OCI-LY7 (cell line): ENCODE measurements at regions not wholly inside any gene's neighbourhood (a gene's known extent, or its start where the extent isn't known, plus 50 kb on each side); places are given as distances from the start of the nearest gene placed in this dataset.
"Not testable (repeated sequence)": the region's sequence is repeated elsewhere in the genome, so short reads cannot be mapped to it uniquely, and the experiment has no call there.

Experiments used
- BruUV-seq: library from RNA; stranded (reverse); fragments of 400-500 nt; replicated peaks from 2 replicates; lab custom pipeline; 2021; lab: Mats Ljungman, UMichigan
- CTCF ChIA-PET: fragments of 300-600 bp; sonication (Branson Sonifier 250); formaldehyde crosslinking; loops from one replicate; lab custom pipeline; 2022; ENCODE audit warnings: antibody characterized with exemption; ENCODE audit not compliant: unreplicated experiment; lab: Charles Lee
- POLR2A ChIA-PET: fragments of 300-600 bp; sonication (Branson Sonifier 250); formaldehyde crosslinking; loops from one replicate; lab custom pipeline; 2022; ENCODE audit warnings: antibody characterized with exemption; lab: Charles Lee
- DNase-seq: peaks from one replicate; pipeline ENCODE4 v3.0.0-alpha.2; 2015; ENCODE audit warnings: low spot score
- H2AFZ ChIP-seq: fragments of 200-600 bp; sonication (generic), shearing (Covaris generic); 2 replicates; pipeline ENCODE4 v1.6.1; 2014; ENCODE audit warnings: mild to moderate bottlenecking, antibody characterized with exemption, low read length, moderate library complexity
- H3K27ac ChIP-seq: fragments of 200-600 bp; sonication (generic); 2 replicates; pipeline ENCODE4 v1.5.1; 2014; ENCODE audit warnings: mixed run types, low read depth, mild to moderate bottlenecking, moderate library complexity, low read length, inconsistent platforms; ENCODE audit not compliant: poor library complexity, severe bottlenecking
- H3K36me3 ChIP-seq: fragments of 200-600 bp; sonication (generic); 2 replicates; pipeline ENCODE4 v1.6.1; 2014; ENCODE audit warnings: mild to moderate bottlenecking, antibody characterized with exemption, low read length, moderate library complexity, mixed read lengths; ENCODE audit not compliant: insufficient read depth
- H3K4me1 ChIP-seq: fragments of 200-600 bp; sonication (generic); 2 replicates; pipeline ENCODE4 v1.5.1; 2014; ENCODE audit warnings: mild to moderate bottlenecking, low read length; ENCODE audit not compliant: insufficient read depth, poor library complexity, severe bottlenecking
- H3K4me2 ChIP-seq: fragments of 200-600 bp; sonication (generic); 2 replicates; pipeline ENCODE4 v1.6.1; 2014; ENCODE audit warnings: mild to moderate bottlenecking, low read length
- H3K4me3 ChIP-seq: fragments of 200-600 bp; sonication (generic); 2 replicates; pipeline ENCODE4 v1.5.1; 2014; ENCODE audit warnings: mild to moderate bottlenecking, low read depth, low read length; ENCODE audit not compliant: poor library complexity, severe bottlenecking
- H3K79me2 ChIP-seq: fragments of 200-600 bp; sonication (generic); 2 replicates; pipeline ENCODE4 v1.6.1; 2016; ENCODE audit warnings: low read depth, mild to moderate bottlenecking, low read length, moderate library complexity, mixed read lengths; ENCODE audit not compliant: insufficient read depth
- H3K9me2 ChIP-seq: fragments of 200-600 bp; sonication (generic); 2 replicates; pipeline ENCODE4 v1.6.1; 2016; ENCODE audit warnings: mild to moderate bottlenecking, low read length, mixed read lengths; ENCODE audit not compliant: insufficient read depth
- H3K9me3 ChIP-seq: fragments of 200-600 bp; sonication (generic); 2 replicates; pipeline ENCODE4 v1.6.1; 2014; ENCODE audit warnings: mild to moderate bottlenecking, mixed run types, low read length, mixed read lengths
- H4K20me1 ChIP-seq: fragments of 200-600 bp; sonication (generic); 2 replicates; pipeline ENCODE4 v1.6.1; 2014; ENCODE audit warnings: mild to moderate bottlenecking, antibody characterized with exemption, low read length, moderate library complexity, mixed read lengths; ENCODE audit not compliant: insufficient read depth
- EZH2phosphoT487 ChIP-seq: fragments of 200-600 bp; sonication (generic); IDR thresholded peaks from 2 replicates; pipeline ENCODE4 v1.6.1; 2018; ENCODE audit warnings: low read depth, borderline replicate concordance, mild to moderate bottlenecking, mixed run types, antibody characterized with exemption, low read length, moderate library complexity, mixed read lengths
- intact Hi-C: fragments of 100-400 bp; cut with micrococcal nuclease; formaldehyde crosslinking; loops from one replicate; pipeline ENCODE4 v1.10.0; 2022; ENCODE audit not compliant: unreplicated experiment
- TF ChIP-seq, protein P1 (sequence below): fragments of 200-600 bp; sonication (generic); conservative IDR thresholded peaks from 2 replicates; pipeline ENCODE4 v1.5.1; 2014; ENCODE audit warnings: mild to moderate bottlenecking, antibody characterized with exemption, low read length, moderate library complexity, mixed read lengths

- no peak for DNase-seq
- TF ChIP-seq EZH2phosphoT487 = no peak
- TF ChIP-seq, protein P1, sequence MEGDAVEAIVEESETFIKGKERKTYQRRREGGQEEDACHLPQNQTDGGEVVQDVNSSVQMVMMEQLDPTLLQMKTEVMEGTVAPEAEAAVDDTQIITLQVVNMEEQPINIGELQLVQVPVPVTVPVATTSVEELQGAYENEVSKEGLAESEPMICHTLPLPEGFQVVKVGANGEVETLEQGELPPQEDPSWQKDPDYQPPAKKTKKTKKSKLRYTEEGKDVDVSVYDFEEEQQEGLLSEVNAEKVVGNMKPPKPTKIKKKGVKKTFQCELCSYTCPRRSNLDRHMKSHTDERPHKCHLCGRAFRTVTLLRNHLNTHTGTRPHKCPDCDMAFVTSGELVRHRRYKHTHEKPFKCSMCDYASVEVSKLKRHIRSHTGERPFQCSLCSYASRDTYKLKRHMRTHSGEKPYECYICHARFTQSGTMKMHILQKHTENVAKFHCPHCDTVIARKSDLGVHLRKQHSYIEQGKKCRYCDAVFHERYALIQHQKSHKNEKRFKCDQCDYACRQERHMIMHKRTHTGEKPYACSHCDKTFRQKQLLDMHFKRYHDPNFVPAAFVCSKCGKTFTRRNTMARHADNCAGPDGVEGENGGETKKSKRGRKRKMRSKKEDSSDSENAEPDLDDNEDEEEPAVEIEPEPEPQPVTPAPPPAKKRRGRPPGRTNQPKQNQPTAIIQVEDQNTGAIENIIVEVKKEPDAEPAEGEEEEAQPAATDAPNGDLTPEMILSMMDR = no peak
- no TSS peak for BruUV-seq
- no peak overlapping the region for H3K27ac ChIP-seq
- H3K36me3 ChIP-seq = no peaks in the 10 kb centered on the region
- H3K9me3 ChIP-seq = no peaks in the 10 kb centered on the region
- CTCF ChIA-PET = no interaction called here
- no peaks in the 10 kb centered on the region for H3K9me2 ChIP-seq
- no peaks in the 10 kb centered on the region for H3K79me2 ChIP-seq
- POLR2A ChIA-PET = no interaction called here
- no peaks in the 10 kb centered on the region for H3K4me1 ChIP-seq
- H3K4me3 ChIP-seq = no peak overlapping the region
- no peak overlapping the region for H3K4me2 ChIP-seq
- no peaks in the 10 kb centered on the region for H4K20me1 ChIP-seq
- intact Hi-C loops = no loop called here
- no peak overlapping the region for H2AFZ ChIP-seq
Observed at GRCh38 chr3:3296979-3297381, 117.5 kb upstream of the CRBN start.

- Histone ChIP-seq H2AFZ (no peak overlapping the region), H3K4me1 (no peaks in the 10 kb centered on the region), H3K79me2 (no peaks in the 10 kb centered on the region), H3K4me2 (no peak overlapping the region), H3K4me3 (no peak overlapping the region), H3K36me3 (no peaks in the 10 kb centered on the region), H4K20me1 (no peaks in the 10 kb centered on the region), H3K27ac (no peak overlapping the region), H3K9me2 (no peaks in the 10 kb centered on the region), H3K9me3 (no peaks in the 10 kb centered on the region)
- ChIA-PET CTCF (no interaction called here), POLR2A (no interaction called here)
- intact Hi-C loops = no loop called here
- no peak for DNase-seq
- no TSS peak for BruUV-seq
- TF ChIP-seq, protein P1 = no peak
- no peak for TF ChIP-seq EZH2phosphoT487
Observed at GRCh38 chr3:3295586-3295985, 116.1 kb upstream of the CRBN start.

DNA sequence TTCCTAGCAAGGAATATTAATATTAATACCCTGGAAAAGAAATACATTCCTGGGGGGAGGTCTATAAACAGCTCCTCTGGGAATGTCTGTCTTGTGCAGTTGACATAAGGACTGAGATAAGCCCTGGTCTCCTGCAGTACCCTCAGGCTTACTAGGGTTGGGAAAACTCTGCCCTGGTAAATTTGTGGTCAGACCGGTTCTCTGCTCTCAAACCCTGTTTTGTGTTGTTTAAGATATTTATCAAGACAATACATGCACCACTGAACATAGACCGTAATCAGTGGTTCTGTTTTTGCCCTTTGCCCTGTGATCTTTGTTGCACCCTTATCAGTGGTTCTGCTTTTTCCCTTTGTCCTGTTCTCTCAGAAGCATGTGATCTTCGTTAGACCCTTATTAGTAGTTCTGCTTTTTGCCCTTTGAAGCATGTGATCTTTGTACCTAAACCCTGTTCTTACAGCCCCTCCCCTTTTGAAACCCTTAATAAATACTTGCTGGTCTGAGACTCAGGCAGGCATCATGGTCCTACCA lies 112.3 kb upstream of the CRBN start:
- H2AFZ ChIP-seq, H3K36me3 ChIP-seq, intact Hi-C loops, POLR2A ChIA-PET, H3K9me3 ChIP-seq, H3K27ac ChIP-seq, BruUV-seq, CTCF ChIA-PET, H3K79me2 ChIP-seq, H4K20me1 ChIP-seq, H3K4me1 ChIP-seq, H3K4me2 ChIP-seq, H3K9me2 ChIP-seq, H3K4me3 ChIP-seq, DNase-seq: not testable (repeated sequence)
